HEK293 (cell line): ENCODE measurements at regions not wholly inside any gene's neighbourhood (a gene's known extent, or its start where the extent isn't known, plus 50 kb on each side); places are given as distances from the start of the nearest gene placed in this dataset.

Experiments
- CTCF ChIP-seq: fragments of 450-650 bp; formaldehyde crosslinking; IDR thresholded peaks from 2 replicates; pipeline ENCODE4 v1.5.1; 2016; ENCODE audit warnings: missing biosample characterization, missing genetic modification characterization
- KLF16 ChIP-seq: fragments of 450-650 bp; formaldehyde crosslinking; IDR thresholded peaks from 2 replicates; pipeline ENCODE4 v1.5.1; 2017; ENCODE audit warnings: missing biosample characterization, missing genetic modification characterization
- SP2 ChIP-seq: fragments of 450-650 bp; formaldehyde crosslinking; IDR thresholded peaks from 2 replicates; pipeline ENCODE4 v1.5.1; 2016; ENCODE audit warnings: missing biosample characterization, missing genetic modification characterization
- YY1 ChIP-seq: fragments of 450-650 bp; formaldehyde crosslinking; IDR thresholded peaks from 2 replicates; pipeline ENCODE4 v1.5.1; 2018; ENCODE audit warnings: missing biosample characterization, missing genetic modification characterization
- ZEB2 ChIP-seq: fragments of 450-650 bp; formaldehyde crosslinking; IDR thresholded peaks from 2 replicates; pipeline ENCODE4 v1.5.1; 2016; ENCODE audit warnings: missing biosample characterization, missing genetic modification characterization
- ZFP69B ChIP-seq: fragments of 450-650 bp; formaldehyde crosslinking; IDR thresholded peaks from 2 replicates; pipeline ENCODE4 v1.5.1; 2016; ENCODE audit warnings: missing biosample characterization, missing genetic modification characterization
- ZNF121 ChIP-seq: fragments of 450-650 bp; formaldehyde crosslinking; IDR thresholded peaks from 2 replicates; pipeline ENCODE4 v1.5.1; 2016; ENCODE audit warnings: missing biosample characterization, missing genetic modification characterization
- ZNF18 ChIP-seq: fragments of 450-650 bp; formaldehyde crosslinking; IDR thresholded peaks from 2 replicates; pipeline ENCODE4 v1.5.1; 2016; ENCODE audit warnings: missing biosample characterization, missing genetic modification characterization
- ZNF600 ChIP-seq: fragments of 450-650 bp; formaldehyde crosslinking; IDR thresholded peaks from 2 replicates; pipeline ENCODE4 v1.5.1; 2016; ENCODE audit warnings: missing biosample characterization, missing genetic modification characterization
- TF ChIP-seq, protein P1 (sequence below): fragments of 450-650 bp; formaldehyde crosslinking; IDR thresholded peaks from 2 replicates; pipeline ENCODE4 v1.5.1; 2016; ENCODE audit warnings: missing biosample characterization, missing genetic modification characterization

DNA sequence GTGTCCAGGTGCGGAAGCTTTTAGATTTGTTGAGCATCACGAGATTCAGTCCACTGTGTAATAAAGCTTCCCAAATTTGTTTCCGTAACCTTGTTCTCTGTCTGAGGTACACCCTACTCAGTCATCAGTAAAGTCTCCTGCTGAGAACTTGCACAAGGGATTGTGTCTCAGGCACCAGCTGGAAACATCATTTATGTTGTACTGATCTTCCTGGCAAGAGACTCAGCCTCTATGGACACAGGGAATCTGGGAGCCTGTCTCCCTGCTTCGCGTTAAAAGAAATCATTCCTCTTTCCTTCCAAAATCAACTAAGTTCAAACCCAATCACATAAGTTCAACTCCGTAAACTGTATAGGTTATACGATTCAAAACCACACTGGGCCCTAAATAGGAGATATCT is 336.8 kb downstream of the GPR37 start:
- TF ChIP-seq ZNF18 (tag by site-specific recombination) (no peak), CTCF (no peak), SP2 (tag by site-specific recombination) (no peak), KLF16 (no peak), ZEB2 (tag by site-specific recombination) (no peak), ZNF600 (no peak), YY1 (no peak), ZFP69B (no peak), ZNF121 (tag by site-specific recombination) (no peak)
- TF ChIP-seq, protein P1, sequence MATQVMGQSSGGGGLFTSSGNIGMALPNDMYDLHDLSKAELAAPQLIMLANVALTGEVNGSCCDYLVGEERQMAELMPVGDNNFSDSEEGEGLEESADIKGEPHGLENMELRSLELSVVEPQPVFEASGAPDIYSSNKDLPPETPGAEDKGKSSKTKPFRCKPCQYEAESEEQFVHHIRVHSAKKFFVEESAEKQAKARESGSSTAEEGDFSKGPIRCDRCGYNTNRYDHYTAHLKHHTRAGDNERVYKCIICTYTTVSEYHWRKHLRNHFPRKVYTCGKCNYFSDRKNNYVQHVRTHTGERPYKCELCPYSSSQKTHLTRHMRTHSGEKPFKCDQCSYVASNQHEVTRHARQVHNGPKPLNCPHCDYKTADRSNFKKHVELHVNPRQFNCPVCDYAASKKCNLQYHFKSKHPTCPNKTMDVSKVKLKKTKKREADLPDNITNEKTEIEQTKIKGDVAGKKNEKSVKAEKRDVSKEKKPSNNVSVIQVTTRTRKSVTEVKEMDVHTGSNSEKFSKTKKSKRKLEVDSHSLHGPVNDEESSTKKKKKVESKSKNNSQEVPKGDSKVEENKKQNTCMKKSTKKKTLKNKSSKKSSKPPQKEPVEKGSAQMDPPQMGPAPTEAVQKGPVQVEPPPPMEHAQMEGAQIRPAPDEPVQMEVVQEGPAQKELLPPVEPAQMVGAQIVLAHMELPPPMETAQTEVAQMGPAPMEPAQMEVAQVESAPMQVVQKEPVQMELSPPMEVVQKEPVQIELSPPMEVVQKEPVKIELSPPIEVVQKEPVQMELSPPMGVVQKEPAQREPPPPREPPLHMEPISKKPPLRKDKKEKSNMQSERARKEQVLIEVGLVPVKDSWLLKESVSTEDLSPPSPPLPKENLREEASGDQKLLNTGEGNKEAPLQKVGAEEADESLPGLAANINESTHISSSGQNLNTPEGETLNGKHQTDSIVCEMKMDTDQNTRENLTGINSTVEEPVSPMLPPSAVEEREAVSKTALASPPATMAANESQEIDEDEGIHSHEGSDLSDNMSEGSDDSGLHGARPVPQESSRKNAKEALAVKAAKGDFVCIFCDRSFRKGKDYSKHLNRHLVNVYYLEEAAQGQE (tag by site-specific recombination): no peak
